Hematopoietic multipotent progenitor cell treated with erythropoietin and hydrocortisone succinate and interleukin-3 and kit ligand, for 15 days (in vitro differentiated cells): ENCODE measurements at regions not wholly inside any gene's neighbourhood (a gene's known extent, or its start where the extent isn't known, plus 50 kb on each side); places are given as distances from the start of the nearest gene placed in this dataset.
"Not testable (repeated sequence)": the region's sequence is repeated elsewhere in the genome, so short reads cannot be mapped to it uniquely, and the experiment has no call there.

ENCODE experiments used
- DNase-seq: peaks from one replicate; pipeline ENCODE4 v3.0.0-alpha.2; 2015; ENCODE audit warnings: low spot score

- no peak for DNase-seq
These were observed 57.5 kb upstream of the PLPPR5 start for GRCh38 chr1:99062192-99062591.

DNA sequence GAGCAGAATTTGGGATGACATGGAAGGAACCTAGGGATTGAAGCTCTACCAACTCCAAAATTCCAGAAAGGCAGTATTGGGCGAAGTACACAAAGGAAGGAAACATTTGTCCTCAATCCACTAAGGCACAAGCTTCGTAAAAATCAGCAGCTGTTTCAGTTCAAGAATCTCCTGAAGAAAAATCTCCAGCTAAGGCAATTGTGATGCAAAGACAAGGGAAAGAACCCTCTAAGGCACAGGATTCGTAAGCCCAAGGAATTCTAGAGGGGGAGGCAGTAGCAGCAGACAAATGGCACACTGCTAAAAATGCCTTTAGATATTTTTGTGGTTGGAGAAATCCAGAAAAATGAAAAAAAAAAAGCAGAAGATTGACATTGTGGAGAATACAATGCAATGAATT lies 64.5 kb upstream of the PLPPR5 start:
- no peak for DNase-seq

- DNase-seq = not testable (repeated sequence)
These were observed 73.9 kb upstream of the PLPPR5 start for GRCh38 chr1:99078529-99078928.

GRCh38 chr1:99082366-99082765 lies 77.7 kb upstream of the PLPPR5 start:
- no peak for DNase-seq

DNA sequence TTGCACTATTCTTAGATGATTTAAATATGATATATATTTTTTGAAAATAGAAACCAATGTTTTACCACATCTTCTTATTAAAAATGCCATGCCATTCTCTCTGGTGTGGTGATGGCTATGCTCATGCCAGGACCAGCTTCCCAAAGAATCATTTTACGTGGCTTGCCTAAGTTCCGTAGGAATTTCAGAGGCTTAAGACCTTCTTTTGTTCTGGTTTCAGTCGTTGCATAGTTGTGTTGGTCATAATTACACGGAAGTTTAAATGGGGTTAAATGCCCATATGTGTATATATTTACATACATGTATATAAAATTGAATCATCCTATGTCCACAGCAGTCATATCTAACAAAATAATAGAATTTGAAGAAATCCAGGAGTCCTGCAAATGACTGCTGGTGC lies 78.7 kb upstream of the PLPPR5 start:
- DNase-seq = no peak

- no peak for DNase-seq
These were observed 79.9 kb upstream of the PLPPR5 start for GRCh38 chr1:99084562-99084961.

DNA sequence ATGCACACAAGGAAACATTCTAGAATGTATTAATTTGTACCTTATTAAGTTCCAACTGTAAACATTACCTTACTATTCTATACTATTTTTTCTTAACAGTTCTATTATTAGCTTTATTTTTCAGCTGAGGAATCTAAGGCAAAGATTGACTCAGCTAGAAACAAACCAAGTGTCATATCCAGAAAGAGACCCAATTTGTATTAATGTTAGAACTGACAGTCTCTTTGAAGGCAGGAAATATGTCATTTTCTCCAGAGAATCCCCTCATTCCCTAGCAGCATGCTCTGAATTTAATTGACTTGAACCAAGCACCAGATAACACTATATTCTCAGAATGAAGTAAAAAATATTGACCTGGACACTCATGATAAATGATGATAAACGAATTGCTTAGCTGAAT lies 81.4 kb upstream of the PLPPR5 start:
- no peak for DNase-seq

DNA sequence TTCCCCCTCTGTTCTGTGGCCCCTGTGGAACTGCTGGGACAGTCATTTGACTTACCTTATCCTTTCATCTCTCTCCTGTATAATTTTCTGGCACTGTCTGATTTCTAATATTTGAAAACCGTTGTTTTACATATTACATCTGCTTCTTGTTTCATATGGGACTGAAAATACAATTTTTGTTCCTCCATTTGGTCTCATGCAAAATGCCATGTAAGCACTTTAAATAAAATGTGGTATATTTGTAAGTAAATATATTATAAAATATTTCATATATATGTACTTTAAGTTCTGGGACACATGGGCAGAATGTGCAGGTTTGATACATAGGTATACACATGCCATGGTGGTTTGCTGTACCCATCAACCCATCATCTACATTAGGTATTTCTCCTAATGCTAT lies 93.9 kb upstream of the PLPPR5 start:
- no peak for DNase-seq

GRCh38 chr1:99106274-99106673 lies 101.6 kb upstream of the PLPPR5 start:
- DNase-seq = no peak

GRCh38 chr1:99107680-99108079 lies 103.0 kb upstream of the PLPPR5 start:
- DNase-seq = no peak

DNA sequence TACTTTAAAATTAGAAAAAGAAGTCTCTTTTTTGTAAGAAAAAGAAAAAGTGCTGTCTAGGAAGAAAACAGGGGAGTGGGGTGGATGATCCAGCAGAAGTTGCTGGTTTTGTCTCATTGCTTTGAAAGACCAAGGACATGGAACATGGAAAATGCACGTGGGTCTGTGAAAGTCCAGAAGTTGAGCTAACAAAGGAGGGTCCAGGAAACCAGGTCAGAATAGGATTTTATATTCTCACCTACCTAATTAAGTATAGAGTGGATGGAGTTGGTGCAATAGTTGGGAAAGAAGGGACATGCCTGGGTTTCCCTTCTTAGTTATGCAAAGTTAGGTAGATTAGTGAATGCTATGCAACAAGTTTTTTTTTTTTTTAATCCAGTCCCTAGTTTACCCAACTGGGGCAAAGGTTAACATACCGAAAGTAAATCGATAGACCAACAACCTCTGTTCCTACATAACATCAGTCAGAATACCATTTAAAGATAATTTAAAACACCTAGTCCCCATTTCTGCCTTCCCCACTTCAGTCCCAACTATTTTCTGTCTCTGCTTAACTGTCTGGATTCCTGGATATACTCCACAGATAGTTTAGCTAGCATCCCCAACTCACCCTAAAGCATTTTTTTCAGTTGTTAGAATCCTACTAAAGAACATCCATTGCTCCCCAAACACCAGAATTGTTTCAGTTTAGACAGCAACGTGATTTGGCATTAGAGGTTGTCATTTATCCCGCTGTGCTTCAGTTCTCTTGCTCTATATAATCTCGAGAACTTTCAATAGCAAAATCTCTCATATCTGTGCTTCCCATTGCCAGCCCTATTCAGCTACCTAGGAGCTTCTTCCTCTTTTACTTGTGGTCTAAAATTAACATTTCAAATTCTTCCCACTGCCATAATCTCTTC lies 105.7 kb upstream of the PLPPR5 start:
- no peak for DNase-seq

- no peak for DNase-seq
These were observed 110.6 kb upstream of the PLPPR5 start for GRCh38 chr1:99115231-99115630.

GRCh38 chr1:99119188-99119587 lies 114.5 kb upstream of the PLPPR5 start:
- no peak for DNase-seq

GRCh38 chr1:99122039-99122438 lies 117.4 kb upstream of the PLPPR5 start:
- DNase-seq = no peak

GRCh38 chr1:99123936-99124335 lies 119.3 kb upstream of the PLPPR5 start:
- no peak for DNase-seq

- no peak for DNase-seq
These were observed 126.9 kb upstream of the PLPPR5 start for GRCh38 chr1:99131546-99131945.

DNA sequence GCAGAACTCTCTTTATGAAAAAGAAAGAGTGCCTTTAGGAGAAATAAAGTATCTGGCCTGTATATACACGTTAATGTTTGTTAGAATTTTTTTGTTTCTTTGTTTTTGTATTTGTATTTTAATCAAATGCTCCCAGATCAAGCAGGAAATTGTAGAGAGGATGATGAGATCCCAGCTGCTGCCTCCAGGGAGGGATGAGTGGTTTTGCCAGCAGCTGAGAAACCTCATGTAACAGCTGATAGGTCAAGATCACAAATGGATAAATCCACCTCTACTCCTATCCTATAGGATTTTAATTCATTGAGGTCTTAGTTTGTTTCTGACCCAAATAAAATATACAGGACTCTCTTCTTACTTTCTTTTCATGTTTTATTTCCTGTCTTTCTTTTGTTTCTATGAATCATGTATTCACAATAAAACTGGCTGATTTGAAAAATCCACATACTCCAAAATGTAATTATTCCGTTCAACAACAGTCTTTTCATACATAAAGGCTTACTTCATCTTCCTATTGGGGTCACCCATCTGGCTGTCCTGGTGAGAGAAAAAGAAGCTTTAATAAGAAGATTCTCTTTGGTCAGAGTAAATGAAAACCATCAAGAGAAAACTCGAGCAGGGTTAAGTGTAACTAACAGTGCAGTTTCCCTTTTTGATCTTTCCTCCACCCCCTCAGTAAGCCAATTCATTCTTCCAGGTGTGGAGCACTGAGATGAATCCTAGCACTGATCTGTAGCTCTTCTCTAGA lies 129.3 kb upstream of the PLPPR5 start:
- DNase-seq = no peak

DNA sequence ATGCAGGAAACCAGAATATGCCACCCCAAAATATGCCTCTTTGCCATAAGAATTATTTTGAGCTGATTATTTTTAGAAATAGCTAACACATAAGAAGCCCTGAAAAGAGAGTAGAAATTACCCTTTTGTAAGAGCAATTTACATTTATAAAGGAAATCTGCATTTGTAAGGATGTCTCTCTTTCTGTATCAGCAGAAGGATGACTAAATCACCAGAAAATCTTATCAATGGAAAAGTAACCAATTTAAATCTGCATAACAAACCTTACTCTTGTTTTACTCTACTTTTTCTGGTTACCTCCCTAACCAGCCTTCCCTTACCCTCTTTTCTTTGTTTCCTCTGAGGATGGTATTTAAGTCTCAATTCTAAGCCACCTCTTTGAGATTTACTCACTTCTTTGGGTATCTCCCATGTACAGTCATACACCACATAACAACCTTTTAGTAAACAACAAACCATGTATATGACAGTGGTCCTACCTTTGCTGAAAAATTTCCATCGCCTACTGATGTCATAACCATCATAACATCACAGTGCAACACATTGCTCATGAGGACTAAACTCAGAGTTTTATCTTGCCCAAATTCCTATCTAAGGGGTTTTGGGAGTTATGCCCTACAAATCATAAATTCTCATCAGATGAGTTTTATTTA lies 126.6 kb upstream of the PLPPR4 start:
- DNase-seq = no peak

DNA sequence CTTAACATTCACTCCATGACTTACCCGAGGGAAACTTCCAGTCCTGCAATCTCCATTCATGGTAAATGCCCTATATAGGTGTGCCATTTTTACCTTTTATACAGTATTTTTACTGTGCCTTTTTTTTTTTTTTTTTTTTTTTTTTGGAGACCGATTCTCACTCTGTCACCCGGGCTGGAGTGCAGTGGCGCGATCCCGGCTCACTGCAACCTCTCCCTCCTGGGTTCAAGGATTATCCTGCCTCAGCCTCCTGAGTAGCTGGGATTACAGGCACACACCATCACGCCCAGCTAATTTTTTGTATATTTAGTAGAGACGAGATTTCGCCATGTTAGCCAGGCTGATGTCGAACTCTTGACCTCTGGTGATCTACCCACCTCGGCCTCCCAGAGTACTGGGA lies 124.4 kb upstream of the PLPPR4 start:
- no peak for DNase-seq

DNA sequence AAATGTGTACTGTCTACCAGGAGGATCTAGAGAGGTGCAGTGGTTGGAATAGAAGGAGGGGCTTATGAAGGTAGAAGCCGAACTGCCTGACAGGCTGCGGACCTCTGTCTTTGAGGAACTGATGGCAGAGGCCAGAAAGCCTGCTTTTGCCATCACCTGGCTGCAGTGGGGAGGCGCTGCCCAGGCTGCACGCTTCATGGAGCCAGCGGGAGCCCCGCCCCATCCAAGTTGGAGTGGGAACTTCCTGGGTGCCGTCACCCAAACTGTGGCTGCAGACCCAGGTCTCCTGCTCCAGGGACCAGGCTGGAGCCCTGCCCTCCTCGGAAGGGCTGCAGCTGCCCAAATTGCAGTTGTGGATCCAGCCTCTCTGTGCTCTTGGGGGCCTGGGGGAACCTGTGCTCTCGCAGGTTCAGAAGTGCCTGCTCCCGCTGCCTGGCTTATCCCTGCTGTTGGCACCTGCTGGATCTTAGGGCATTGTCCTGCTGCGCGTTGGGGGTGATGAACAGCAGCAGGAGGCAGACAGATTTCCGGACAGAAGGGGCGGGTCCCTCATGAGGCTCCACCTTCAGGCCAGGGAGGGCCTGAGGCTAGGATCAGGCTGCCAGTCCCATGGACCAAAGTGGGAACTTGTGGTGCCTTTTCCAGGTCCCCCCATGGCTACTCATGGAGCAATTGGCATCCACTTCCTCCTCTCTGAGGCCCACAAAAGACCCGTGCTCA lies 118.0 kb upstream of the PLPPR4 start:
- no peak for DNase-seq

GRCh38 chr1:99149952-99150351 lies 114.3 kb upstream of the PLPPR4 start:
- no peak for DNase-seq

DNA sequence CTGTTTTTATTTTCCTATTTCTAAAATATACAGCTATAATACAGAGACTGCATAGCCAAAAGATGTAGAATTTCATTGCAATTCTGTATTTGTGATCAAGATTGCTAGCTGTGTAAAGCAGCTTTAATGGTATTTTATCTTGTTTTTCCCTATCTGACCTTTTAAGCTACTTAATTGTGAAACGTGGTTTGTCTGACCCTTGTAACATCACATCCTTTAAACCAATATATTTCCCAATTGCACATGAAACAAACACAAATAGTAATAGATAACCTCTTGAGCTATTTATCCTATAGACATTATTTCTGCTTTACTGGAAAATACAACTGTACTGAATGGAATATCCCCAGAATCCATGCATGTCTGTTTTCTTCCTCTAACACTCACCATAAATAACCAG lies 112.2 kb upstream of the PLPPR4 start:
- no peak for DNase-seq
